ENCODE measurements at regions not wholly inside any gene's neighbourhood (a gene's known extent, or its start where the extent isn't known, plus 50 kb on each side); places are given as distances from the start of the nearest gene placed in this dataset.

- TF ChIP-seq CTCF (IDR thresholded peaks at IDR 0.05) = no peak
- no peak for TF ChIP-seq POLR2AphosphoS5 (IDR thresholded peaks at IDR 0.05)
- TF ChIP-seq POLR2A (IDR thresholded peaks at IDR 0.05) = no peak
- no peak for TF ChIP-seq EP300 (IDR thresholded peaks at IDR 0.05)
Measured at GRCh38 chr5:38692781-38693527, 136.5 kb upstream of the LIFR start.

All from upper lobe of left lung (tissue), 4 donors.